Right renal pelvis (tissue), 4 donors: ENCODE measurements at regions not wholly inside any gene's neighbourhood (a gene's known extent, or its start where the extent isn't known, plus 50 kb on each side); places are given as distances from the start of the nearest gene placed in this dataset.
"Not testable (repeated sequence)": the region's sequence is repeated elsewhere in the genome, so short reads cannot be mapped to it uniquely, and the experiment has no call there.

Experiments used
- DNase-seq, 4 donors: peaks; one replicate each; pipeline ENCODE4 v3.0.0-alpha.2; 2013; ENCODE audit warnings: low read depth in 4 of 4, low spot score in 3 of 4, missing footprints in 1 of 4

- no peak for DNase-seq
These were observed 76.8 kb downstream of the ZFP36L2 start for GRCh38 chr2:43149482-43150107.

- no peak for DNase-seq
These were observed 80.3 kb downstream of the ZFP36L2 start for GRCh38 chr2:43146083-43146482.

GRCh38 chr2:43144263-43144662, 82.1 kb downstream of the ZFP36L2 start:
- no peak for DNase-seq

GRCh38 chr2:43143756-43144155, 82.7 kb downstream of the ZFP36L2 start:
- no peak for DNase-seq

- DNase-seq: no peak
These were observed 83.4 kb downstream of the ZFP36L2 start for GRCh38 chr2:43142921-43143438.

GRCh38 chr2:43141636-43142151, 84.7 kb downstream of the ZFP36L2 start:
- DNase-seq: not testable (repeated sequence)

GRCh38 chr2:43139996-43140621, 86.3 kb downstream of the ZFP36L2 start:
- DNase-seq: peak in 2 of 4 donors; percentile 49 to 69

GRCh38 chr2:43139501-43139900, 86.9 kb downstream of the ZFP36L2 start:
- DNase-seq: no peak

- no peak for DNase-seq
These were observed 88.0 kb downstream of the ZFP36L2 start for GRCh38 chr2:43138441-43138840.

GRCh38 chr2:43136876-43137275, 89.5 kb downstream of the ZFP36L2 start:
- no peak for DNase-seq

- DNase-seq: no peak
These were observed 90.2 kb downstream of the ZFP36L2 start for GRCh38 chr2:43136011-43136799.

- DNase-seq: no peak
These were observed 90.8 kb downstream of the ZFP36L2 start for GRCh38 chr2:43135583-43135982.

GRCh38 chr2:43134571-43134889, 91.9 kb downstream of the ZFP36L2 start:
- DNase-seq: no peak

GRCh38 chr2:43133708-43134570, 92.5 kb downstream of the ZFP36L2 start:
- DNase-seq: no peak

- no peak for DNase-seq
These were observed 93.1 kb downstream of the ZFP36L2 start for GRCh38 chr2:43133336-43133707.

GRCh38 chr2:43132683-43133301, 93.6 kb downstream of the ZFP36L2 start:
- no peak for DNase-seq

GRCh38 chr2:43131890-43132682, 94.3 kb downstream of the ZFP36L2 start:
- DNase-seq: no peak

- no peak for DNase-seq
These were observed 95.1 kb downstream of the ZFP36L2 start for GRCh38 chr2:43131051-43131889.

GRCh38 chr2:43130548-43130875, 95.9 kb downstream of the ZFP36L2 start:
- no peak for DNase-seq
